Anterior cingulate cortex (tissue), 58 donors: ENCODE measurements at regions not wholly inside any gene's neighbourhood (a gene's known extent, or its start where the extent isn't known, plus 50 kb on each side); places are given as distances from the start of the nearest gene placed in this dataset.

ENCODE experiments used
- DNase-seq, 58 donors: peaks; one replicate each; lab custom pipeline; 2025; lab: John Stamatoyannopoulos, UW

DNA sequence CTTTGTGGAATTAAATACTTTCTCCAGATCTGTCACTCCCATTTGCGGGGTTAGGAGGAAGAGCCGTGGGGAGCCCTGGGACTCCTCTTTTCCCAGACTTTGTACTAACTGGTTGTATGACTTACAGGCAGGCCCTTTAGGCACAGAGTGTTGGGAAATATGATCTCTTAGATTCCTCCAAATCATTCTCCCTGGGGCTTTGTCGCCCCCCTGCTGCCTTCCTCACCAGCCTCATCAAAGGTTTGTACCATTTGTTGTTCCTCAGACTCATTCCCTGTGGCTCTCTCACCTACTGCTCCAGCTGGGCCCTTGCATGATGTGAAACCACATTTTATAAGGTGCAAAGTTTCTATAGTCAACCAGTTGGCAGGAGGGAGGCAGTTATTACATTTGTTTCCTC lies 56.4 kb downstream of the CRYGS start:
- DNase-seq, result no peak

DNA sequence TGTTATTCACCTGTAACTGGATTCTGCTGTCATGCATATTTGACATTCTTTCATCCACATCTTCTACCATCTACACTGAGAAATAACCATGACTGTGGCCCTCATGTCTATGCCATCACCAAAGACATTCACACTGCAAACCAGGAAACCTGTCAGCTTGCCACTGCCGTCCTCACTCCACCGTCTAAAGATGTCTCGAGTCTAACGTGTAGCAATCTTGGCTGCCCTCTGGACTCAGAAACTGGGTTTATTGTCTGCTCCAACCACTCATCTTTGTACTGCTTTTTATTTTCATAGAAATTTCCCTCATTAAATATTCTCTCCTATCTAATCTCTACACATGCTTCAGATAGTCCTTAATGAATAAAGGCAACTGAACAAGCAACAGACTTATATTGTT lies 57.1 kb downstream of the CRYGS start:
- DNase-seq, result no peak

DNA sequence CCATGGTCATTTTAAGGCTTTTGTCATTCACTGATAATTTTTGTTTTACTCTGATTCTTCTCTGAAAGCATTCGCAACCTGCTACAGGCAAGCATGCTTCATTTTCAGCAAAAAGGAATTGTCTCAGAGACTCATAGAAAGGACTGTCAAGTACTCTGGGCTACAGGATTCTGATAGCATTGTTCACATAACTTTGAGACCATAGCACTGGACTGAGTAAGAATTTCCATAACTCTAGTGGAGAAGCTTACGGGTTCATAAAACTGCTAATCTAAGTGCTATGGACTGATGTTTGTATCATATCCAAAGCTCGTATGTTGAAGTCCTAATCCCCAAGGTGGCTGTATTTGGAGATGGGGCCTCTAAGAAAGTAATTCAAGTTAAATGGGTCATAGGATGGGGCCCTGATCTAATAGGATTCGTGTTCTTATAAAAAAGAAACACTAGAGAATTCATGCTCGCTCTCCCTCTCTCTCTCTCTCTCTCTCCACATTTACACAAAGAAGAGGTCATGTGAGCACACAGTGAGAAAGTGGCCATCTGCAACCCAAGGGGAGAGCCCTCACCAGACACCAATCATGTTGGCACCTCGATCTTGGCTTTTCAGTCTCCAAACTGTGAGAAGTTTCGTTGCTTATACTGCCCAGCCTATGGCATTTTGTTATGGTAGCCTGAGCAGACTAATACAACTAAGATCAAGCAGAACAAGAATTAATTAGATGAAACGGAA lies 60.4 kb downstream of the CRYGS start:
- no peak for DNase-seq

DNA sequence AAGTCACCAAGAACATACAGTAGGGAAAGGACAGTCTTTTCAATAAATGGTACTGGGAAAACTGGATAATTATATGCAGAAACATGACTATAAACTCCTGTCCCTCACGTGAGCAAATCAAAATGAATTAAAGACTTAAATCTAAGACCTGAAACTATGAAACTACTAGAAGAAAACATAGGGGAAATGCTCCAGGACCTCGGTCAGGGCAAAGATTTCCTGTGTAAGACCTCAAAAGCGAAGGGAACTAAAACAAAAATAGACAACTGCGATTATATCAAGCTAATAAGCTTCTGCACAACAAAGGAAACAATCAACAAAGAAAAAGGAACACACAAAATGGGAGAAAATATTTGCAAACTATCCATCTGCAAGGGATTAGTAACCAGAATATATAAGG lies 62.7 kb downstream of the CRYGS start:
- no peak for DNase-seq

DNA sequence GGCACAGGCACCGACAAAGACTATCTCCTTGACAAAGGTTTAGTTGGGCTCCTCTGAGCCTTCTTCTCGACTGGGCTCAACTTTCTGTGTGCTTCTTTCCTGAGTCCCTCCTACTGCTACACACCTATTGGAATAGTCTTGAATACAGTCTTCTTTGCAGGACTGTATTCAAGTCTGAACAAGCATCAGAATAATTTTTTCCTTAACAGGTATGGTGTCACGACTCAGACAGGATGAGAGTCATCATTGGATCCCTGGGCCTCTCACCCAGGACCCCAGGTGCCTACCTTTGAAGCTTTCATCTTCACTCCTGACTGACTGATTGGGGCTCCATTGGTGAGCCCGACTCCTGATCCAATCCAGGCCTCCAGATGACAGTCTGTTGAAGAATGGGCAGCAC lies 66.3 kb downstream of the CRYGS start:
- no peak for DNase-seq

DNA sequence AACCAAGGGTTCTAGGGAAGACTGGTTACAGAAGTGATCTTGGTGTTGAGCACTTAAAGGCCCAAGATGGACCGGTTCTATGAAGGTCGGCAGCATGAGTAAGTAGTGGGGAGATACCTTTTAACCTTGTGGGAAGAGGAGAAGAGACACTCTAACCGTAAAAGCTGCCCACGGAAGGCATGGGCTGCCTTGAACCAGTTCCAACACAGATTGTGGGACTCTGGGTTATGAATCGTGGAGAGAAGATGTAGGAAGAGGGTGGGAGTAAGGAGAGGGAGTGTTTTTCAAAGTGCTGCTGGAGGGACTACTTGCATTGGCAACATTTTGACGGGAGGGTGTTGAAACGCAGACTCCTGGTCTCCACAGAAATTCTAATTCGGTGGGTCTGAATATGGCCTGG lies 67.1 kb downstream of the CRYGS start:
- no peak for DNase-seq

DNA sequence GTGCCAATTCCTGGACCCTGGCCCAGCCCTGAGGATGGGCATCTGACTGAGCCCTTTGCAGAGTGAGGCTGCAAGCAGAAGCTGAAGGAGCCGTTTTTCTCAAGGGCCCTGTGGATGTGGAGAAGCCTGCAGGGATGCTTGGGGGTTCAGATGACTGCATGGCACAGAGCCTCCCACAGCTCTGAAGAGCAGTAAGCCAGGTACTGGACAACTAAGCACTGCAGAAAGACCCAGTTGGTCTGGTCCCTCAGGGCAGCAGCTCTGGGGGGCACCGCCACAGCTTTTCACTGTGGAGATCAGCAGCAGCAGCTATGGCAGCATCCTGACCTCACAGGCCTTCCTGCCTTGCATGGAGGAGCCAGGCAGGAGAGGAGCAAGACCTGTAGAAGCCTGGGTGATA lies 67.6 kb downstream of the CRYGS start:
- peak in 2 of 58 donors; percentile 18 to 41 for DNase-seq

DNA sequence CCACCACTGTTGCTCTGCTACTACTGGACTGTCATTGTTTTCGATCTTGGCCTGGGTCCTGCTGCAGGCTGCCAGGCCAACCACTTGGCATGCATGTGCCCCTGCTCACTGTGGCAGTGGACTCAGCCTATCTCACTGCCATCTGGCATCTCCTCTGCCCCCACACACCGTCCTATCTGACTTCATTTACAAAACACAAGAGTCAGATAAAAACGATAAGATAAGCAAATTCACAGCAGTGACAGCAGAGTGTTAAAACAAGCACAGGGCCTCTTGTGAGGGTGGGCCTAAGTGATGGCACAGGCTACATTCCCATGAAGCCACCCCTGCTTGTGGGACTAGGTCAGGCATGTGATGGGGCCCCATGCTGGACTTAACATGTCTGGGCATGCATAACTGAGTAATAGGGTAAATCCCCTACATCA lies 68.1 kb downstream of the CRYGS start:
- peak in 51 of 58 donors; percentile 8 to 88 (median 70) for DNase-seq

DNA sequence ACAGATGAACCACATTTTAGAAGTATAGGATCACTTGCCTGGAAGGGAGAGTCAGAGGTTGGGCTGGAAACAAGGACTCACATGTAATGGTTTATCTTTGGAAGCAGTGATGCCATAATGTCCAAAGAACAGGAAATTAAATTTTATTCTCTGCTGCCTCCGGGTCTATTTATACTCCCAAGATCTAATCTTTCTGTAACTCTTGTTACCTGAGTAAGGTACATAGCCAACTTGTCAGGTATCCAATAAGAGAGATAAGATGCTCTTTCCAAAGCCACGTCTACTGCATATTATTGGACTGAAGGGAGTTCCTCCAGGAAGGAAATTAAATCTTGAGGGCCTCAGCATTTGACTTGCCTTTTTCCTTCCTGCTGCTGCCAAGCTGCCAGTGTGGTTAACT lies 71.0 kb downstream of the CRYGS start:
- DNase-seq, result no peak

DNA sequence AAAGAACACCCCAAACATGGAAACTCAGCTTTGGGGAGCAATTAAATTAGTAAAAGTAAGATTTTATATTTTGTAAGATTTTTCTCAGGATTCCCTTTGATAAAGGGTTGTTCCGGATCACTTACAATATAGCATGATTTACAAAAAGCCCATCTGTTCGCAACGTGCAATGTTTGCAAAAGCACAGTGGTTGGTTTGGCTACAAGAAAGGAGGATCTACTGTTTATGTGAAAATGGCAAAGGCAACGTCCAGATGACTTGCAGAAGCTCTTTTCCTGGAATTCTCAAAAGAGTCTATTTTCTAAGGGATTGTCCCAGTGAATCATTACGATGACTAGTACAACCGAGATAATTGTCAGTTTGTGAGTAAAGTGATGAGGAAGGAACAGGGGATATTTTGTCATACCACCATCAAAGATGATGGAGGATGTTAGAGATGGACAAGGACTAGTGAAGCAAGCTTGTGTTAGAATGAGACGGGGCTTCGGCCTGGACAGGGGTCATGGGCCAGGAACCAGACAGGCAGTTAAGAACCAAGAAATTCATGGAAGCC lies 71.6 kb downstream of the CRYGS start:
- DNase-seq, result peak in 1 of 58 donors; percentile 11

DNA sequence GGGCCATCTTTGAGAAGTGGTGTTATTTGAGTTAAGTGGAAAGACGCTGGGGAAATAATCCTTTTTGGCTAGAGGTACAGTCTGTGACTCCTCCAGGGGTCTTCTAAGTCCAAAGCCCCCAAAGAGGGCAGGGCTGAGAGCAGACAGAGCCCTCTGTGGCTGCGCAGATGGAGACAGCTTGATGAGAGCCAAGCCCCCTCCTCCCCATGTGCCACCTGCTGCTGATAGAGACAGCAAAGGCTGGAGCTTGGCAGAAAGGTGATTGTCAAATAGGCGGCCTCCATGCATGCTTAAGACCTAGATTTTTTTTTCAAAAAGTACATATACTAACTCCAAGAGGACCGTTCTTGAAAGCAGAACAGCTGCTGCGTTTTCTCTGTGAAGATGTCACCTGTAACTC lies 72.4 kb downstream of the CRYGS start:
- DNase-seq, result no peak

DNA sequence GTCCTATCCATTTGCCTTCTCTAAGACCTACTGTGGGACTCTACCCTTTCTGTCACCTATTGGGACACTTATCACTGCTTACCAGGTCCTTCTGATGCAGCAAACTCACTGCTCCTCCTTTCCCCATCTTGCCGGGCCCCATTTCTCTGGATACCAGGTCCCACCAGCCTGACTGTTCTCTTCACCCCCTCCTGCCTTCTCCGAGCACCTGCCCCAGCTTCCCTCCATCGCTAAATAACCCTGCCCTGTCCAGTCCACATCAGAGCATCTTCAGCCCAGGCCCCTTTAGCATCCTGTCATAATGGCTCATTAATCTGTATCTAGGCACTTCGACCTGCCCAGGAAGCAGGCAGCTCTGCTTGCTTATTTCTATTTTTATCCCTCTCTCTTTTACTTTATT lies 74.7 kb downstream of the CRYGS start:
- no peak for DNase-seq

DNA sequence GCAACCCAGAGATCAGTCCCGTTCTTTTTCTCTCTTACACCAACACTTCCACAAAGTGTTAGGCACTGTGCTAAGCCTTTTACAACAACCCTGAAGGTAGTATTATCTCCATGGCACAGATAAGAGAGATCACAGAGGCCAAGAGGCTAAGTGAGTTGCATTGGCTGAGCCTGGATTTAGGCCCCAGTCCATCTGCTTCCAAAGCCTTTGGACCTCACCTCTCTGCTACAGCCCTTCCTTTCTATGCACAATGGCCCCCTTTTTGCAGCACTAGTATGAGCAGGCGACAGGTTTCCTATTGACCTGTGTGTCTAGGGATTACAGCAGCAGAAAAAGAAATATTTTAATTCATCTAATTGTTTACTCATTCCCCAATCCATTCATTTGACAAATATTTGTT lies 76.2 kb downstream of the CRYGS start:
- no peak for DNase-seq

DNA sequence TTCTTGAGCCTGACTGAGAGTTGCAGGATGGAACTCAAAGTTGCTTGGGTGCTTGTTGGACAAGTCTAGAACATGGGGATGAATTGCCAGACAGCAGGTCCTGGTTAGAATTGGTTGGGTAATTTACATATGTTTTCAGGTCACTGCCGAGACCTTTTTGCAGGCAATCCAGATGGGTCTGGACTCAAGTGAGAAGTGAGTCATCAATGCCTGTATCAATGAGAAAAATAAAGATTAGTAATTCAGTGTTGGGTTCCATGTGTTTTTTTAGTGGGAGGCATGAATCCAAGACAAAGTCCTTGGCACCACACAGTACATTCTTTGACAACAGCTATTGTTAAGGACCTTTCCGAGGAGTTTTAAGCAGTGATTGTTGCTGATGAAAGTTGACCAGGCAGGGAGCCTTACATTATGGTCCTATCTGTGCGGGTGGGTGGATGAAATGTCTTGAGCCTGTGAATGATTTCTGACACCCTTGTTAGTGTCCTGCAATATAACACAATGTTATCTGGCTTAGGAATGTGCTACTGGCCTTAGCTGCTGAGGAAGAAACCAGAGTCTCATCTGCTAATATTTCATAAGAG lies 77.7 kb downstream of the CRYGS start:
- no peak for DNase-seq

DNA sequence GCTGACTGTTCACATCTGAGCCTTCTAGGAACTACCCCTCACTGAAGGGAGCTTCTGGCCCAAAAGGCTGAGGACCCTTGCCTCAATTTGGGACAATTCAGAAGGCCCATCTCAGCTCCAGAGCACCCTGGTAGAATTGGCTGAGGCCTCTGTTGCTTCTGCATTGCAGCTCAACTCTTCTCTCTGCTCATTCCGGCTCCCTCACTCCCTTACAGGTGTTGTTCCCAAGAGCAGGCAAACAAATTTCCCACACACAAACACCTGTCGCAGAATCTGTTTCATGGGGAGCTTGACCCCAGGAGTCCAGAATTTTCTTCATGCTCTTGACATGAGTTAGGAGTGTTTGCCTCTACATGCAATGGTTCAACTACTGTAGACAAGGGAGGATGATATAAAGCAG lies 78.7 kb downstream of the CRYGS start:
- no peak for DNase-seq

DNA sequence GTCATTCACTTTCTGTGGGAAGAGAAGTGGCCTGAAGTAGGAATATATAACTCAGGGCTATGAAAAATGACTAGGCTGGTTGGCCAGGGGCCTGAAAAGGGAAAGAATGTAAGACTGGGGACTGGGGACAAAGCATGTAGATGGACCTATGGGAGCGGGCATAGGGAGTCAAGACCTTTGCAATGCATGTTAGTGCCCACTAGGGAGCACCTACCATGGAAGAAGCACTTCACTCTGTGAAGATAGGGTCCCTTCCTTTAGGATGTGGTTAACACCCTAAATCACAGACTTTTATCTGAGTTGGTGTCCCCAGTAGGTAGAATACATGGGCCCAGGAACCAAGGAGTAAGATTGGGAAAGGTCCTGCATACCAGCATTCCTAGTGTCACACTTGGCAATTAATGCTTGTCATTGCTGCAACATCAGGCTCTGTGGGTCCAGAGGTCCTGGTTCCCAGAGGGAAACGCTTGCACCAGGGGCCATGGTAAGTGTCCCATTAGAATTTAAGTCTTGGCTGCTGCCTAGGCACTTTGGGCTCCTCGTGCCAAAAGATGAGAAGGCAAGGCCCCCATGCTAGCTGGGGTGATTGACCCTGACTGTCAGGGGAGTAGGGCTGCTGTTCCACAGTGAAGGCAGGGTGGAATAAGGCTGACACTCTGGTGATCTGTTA lies 79.6 kb downstream of the CRYGS start:
- DNase-seq, result no peak

DNA sequence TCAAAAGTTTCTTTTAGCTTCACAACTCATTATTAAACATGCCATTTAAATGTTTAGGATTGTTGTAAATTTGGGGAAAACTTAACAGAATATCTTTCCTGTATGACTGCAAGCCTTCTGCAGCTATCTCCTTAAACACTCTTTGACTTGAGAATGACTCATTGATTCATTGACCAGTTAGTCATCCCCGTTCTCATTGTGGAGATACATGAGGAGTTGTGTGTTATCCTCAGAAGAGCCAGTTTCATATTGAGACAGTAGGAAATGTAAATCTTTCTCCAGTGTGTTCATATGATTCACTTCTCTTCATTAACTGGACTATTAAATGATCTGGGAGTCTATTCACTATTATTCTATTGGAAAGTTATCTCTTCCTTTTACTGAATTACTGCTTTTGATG lies 83.0 kb downstream of the CRYGS start:
- no peak for DNase-seq

DNA sequence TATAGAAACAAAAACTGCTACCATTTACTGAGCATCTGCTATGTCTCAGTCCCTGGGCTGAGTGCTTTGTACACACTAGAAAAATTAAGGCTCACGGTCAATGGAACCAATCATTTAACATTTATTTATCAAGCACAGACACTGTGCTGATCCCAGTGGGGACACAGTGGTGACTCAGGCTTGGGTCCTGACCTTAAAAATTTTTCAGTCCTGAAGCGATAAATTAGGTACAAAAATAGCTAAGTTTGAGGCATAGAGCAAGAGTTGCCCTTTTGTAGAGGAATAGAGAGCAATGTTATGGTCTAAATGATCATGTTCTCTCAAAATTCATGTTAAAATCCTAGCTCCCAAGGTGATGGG lies 85.1 kb downstream of the CRYGS start:
- no peak for DNase-seq

DNA sequence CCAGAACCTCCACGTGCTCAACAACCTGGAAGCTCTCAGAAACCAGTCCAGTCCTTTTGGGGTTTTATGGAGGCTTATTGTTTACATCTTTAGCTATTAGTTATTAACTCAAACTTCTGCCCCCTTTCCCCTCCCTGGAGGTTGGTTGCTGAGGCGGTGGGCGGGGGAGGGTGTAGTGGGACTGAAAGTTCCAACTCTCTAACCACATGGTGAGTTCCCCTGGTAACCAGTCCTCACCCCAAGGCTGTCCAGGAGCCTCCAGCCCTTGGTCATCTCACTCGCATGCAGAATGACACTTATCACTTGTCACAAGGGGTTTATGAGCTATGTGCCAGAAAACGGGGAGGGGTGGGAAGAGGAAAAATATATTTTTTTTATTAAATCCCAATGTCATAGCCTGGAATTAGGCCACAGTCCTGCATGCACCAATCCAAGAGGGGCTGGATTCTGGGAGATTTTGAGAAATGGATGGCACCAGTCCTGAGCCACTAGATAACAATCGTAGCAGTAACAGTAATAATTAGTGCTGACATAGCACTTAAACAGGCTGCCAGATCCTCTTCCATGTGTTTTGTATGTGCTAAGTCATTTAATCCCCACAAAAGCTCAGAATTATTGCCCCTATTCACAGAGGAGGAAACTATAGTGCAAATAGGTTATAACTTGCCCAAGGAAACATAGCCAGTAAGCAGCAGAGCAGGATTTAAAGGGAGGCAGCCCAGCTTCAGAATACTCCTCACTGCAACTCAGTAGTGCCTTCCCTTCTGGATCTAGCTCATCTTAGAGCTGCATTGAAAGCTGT lies 85.7 kb downstream of the CRYGS start:
- DNase-seq, result no peak

DNA sequence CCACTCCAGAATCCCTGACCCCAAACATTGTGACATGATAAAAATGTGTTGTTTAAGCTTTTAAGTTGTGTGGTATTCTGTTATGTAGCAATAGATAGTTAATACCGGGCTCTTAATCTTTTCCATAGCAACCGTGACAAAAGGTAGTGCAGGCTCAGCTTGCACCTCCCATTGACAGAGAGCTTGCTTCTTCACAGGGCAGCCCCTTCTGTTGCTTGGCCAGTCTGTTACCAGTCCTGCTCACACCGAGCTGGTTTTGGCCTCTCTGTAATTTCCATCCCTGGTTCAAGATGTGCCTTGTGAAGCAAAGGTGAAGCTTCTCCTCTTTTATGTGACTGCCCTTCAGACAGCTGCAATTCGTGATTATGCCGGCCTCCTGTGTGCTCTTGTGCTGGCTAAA lies 86.9 kb downstream of the CRYGS start:
- no peak for DNase-seq

DNA sequence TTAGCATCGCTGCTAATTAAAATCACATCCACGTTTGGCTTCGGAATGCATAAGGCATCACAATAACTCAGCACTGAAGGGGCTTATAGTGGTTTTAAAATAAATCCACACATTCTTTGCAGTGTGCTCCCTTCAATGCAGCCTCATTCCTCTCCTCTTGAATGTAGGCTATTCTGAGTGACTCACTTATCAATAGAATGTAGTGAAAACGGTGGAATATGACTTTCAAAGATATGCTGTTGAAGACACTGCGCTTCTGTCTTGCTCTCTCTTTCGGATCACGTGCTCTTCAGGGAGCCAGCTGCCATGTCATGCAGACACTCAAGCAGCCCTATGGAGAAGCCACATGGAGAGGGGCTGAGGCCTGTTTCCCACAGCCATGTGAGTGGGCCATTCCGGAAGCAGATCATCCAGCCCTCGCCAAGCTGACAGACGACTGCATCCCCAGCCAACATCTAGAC lies 87.4 kb downstream of the CRYGS start:
- DNase-seq, result peak in 1 of 58 donors; percentile 17
